SK-N-SH treated with all-trans-retinoic acid at 6 μM for 48 hours (cell line): ENCODE measurements at regions not wholly inside any gene's neighbourhood (a gene's known extent, or its start where the extent isn't known, plus 50 kb on each side); places are given as distances from the start of the nearest gene placed in this dataset.

Experiments used
- ATAC-seq: fragments of 200-7000 bp; cut with Tn5 transposase; 3 replicates; pipeline ENCODE4 v1.9.1; 2020; ENCODE audit warnings: mild to moderate bottlenecking, moderate library complexity
- BACH2 ChIP-seq: fragments of 250-450 bp; sonication (Bioruptor Pico); IDR thresholded peaks from 2 replicates; pipeline ENCODE4 v1.9.0; 2021; ENCODE audit warnings: mild to moderate bottlenecking, borderline replicate concordance
- CSDC2 ChIP-seq: fragments of 250-450 bp; sonication (Bioruptor Pico); IDR thresholded peaks from 2 replicates; pipeline ENCODE4 v1.5.0; 2020; ENCODE audit warnings: mild to moderate bottlenecking, moderate library complexity
- ESRRG ChIP-seq: fragments of 250-450 bp; sonication (Bioruptor Pico); IDR thresholded peaks from 2 replicates; pipeline ENCODE4 v1.6.1; 2021; ENCODE audit warnings: mild to moderate bottlenecking
- GLIS3 ChIP-seq: fragments of 250-450 bp; sonication (Bioruptor Pico); IDR thresholded peaks from 2 replicates; pipeline ENCODE4 v1.5.0; 2020; ENCODE audit warnings: mild to moderate bottlenecking, moderate library complexity
- ISL1 ChIP-seq: fragments of 250-450 bp; sonication (Bioruptor Pico); IDR thresholded peaks from 2 replicates; pipeline ENCODE4 v2.1.2; 2022; ENCODE audit warnings: mild to moderate bottlenecking, moderate library complexity
- OSR1 ChIP-seq: fragments of 250-450 bp; sonication (Bioruptor Pico); IDR thresholded peaks from 2 replicates; pipeline ENCODE4 v1.8.0; 2022; ENCODE audit warnings: moderate library complexity, mild to moderate bottlenecking, inconsistent platforms
- PPARA ChIP-seq: fragments of 250-450 bp; sonication (Bioruptor Pico); IDR thresholded peaks from 2 replicates; pipeline ENCODE4 v1.5.0; 2020; ENCODE audit warnings: mild to moderate bottlenecking, borderline replicate concordance
- RARB ChIP-seq: fragments of 250-450 bp; sonication (Bioruptor Pico); IDR thresholded peaks from 2 replicates; pipeline ENCODE4 v1.8.0; 2021; ENCODE audit warnings: mild to moderate bottlenecking, moderate library complexity
- SNAI2 ChIP-seq: fragments of 250-450 bp; sonication (Bioruptor Pico); IDR thresholded peaks from 2 replicates; pipeline ENCODE4 v1.5.0; 2020; ENCODE audit warnings: mild to moderate bottlenecking, moderate library complexity
- TCF4 ChIP-seq: fragments of 250-450 bp; sonication (Bioruptor Pico); IDR thresholded peaks from 2 replicates; pipeline ENCODE4 v1.8.0; 2021; ENCODE audit warnings: mild to moderate bottlenecking, moderate library complexity, borderline replicate concordance
- TOX ChIP-seq: fragments of 250-450 bp; sonication (Bioruptor Pico); IDR thresholded peaks from 2 replicates; pipeline ENCODE4 v1.8.0; 2021; ENCODE audit warnings: mild to moderate bottlenecking, moderate library complexity, borderline replicate concordance
- ZC3H10 ChIP-seq: fragments of 250-450 bp; sonication (Bioruptor Pico); IDR thresholded peaks from 2 replicates; pipeline ENCODE4 v1.5.1; 2021; ENCODE audit warnings: mild to moderate bottlenecking, moderate library complexity
- ZFP3 ChIP-seq: fragments of 250-450 bp; sonication (Bioruptor Pico); IDR thresholded peaks from 2 replicates; pipeline ENCODE4 v1.5.0; 2020; ENCODE audit warnings: mild to moderate bottlenecking, moderate library complexity
- ZFP30 ChIP-seq: fragments of 450-650 bp; formaldehyde crosslinking; IDR thresholded peaks from 2 replicates; pipeline ENCODE4 v1.5.0; 2022; ENCODE audit warnings: mild to moderate bottlenecking, moderate library complexity
- ZNF565 ChIP-seq: fragments of 450-650 bp; formaldehyde crosslinking; conservative IDR thresholded peaks from 2 replicates; pipeline ENCODE4 v1.5.0; 2020; ENCODE audit warnings: low read depth, mild to moderate bottlenecking, moderate library complexity
- ZNF70 ChIP-seq: fragments of 450-650 bp; formaldehyde crosslinking; IDR thresholded peaks from 2 replicates; pipeline ENCODE4 v1.5.0; 2020; ENCODE audit warnings: mild to moderate bottlenecking, moderate library complexity
- ZNF8 ChIP-seq: fragments of 450-650 bp; formaldehyde crosslinking; IDR thresholded peaks from 2 replicates; pipeline ENCODE4 v1.5.0; 2020; ENCODE audit warnings: mild to moderate bottlenecking, moderate library complexity
- TF ChIP-seq, protein P1 (sequence below): fragments of 250-450 bp; sonication (Bioruptor Pico); IDR thresholded peaks from 2 replicates; pipeline ENCODE4 v1.5.1; 2021; ENCODE audit warnings: mild to moderate bottlenecking, moderate library complexity
- TF ChIP-seq, protein P2 (sequence below): fragments of 250-450 bp; sonication (Bioruptor Pico); IDR thresholded peaks from 2 replicates; pipeline ENCODE4 v1.5.1; 2020; ENCODE audit warnings: low read depth, mild to moderate bottlenecking, moderate library complexity
- TF ChIP-seq, protein P3 (sequence below): fragments of 250-450 bp; sonication (Bioruptor Pico); IDR thresholded peaks from 2 replicates; pipeline ENCODE4 v1.8.0; 2021; ENCODE audit warnings: low read depth, mild to moderate bottlenecking, moderate library complexity, borderline replicate concordance
- TF ChIP-seq, protein P4 (sequence below): fragments of 250-450 bp; sonication (Bioruptor Pico); IDR thresholded peaks from 2 replicates; pipeline ENCODE4 v1.8.0; 2020; ENCODE audit warnings: mild to moderate bottlenecking, moderate library complexity, borderline replicate concordance

DNA sequence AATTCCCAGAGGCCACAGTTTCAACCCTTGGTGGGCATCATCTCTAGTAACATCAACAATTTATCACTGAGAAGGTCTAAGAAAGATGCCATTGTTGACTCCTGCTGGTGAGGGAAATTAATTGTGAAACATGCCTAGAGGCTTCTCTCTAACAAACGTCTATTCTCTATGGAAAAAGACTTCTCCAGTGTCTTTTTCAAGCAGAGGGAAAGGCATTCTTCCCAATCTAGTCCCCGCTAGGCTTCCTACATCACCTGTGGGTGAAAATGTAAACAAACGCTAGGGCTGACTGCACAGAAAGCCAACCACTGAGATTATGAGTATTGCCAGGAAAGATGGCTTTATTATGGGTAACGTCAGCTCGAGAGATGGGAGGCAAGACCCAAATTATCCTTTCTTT, 677.4 kb downstream of the NCAM2 start:
- ATAC-seq, result no peak

DNA sequence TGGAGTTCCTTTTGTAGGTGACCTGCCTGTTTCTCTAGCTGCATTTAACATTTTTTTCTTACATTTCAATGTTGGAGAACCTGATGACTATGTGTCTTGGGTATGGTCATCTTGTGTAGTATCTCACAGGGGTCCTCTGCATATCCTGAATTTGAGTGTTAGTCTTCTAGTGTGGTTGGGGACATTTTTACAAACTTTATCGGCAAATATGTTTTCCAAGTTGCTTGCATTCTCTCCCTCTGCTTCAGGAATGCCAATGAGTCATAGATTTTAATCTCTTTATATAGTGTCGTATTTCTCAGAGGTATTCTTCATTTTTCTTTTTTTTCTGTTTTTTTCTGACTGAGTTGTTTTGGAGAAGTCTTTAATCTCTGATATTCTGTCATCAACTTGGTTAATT, 684.0 kb downstream of the NCAM2 start:
- ATAC-seq, result peak; percentile 92
- no peak for TF ChIP-seq PPARA (CRISPR knock-in tag)
- no peak for TF ChIP-seq TOX
- TF ChIP-seq ZNF70 (CRISPR knock-in tag), result no peak
- TF ChIP-seq GLIS3 (CRISPR knock-in tag), result no peak
- TF ChIP-seq, protein P1, sequence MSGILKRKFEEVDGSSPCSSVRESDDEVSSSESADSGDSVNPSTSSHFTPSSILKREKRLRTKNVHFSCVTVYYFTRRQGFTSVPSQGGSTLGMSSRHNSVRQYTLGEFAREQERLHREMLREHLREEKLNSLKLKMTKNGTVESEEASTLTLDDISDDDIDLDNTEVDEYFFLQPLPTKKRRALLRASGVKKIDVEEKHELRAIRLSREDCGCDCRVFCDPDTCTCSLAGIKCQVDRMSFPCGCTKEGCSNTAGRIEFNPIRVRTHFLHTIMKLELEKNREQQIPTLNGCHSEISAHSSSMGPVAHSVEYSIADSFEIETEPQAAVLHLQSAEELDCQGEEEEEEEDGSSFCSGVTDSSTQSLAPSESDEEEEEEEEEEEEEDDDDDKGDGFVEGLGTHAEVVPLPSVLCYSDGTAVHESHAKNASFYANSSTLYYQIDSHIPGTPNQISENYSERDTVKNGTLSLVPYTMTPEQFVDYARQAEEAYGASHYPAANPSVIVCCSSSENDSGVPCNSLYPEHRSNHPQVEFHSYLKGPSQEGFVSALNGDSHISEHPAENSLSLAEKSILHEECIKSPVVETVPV (CRISPR knock-in tag), result no peak
- no peak for TF ChIP-seq ISL1
- TF ChIP-seq ZC3H10, result no peak
- no peak for TF ChIP-seq ESRRG (CRISPR knock-in tag)
- TF ChIP-seq CSDC2 (CRISPR knock-in tag), result no peak
- TF ChIP-seq, protein P2, sequence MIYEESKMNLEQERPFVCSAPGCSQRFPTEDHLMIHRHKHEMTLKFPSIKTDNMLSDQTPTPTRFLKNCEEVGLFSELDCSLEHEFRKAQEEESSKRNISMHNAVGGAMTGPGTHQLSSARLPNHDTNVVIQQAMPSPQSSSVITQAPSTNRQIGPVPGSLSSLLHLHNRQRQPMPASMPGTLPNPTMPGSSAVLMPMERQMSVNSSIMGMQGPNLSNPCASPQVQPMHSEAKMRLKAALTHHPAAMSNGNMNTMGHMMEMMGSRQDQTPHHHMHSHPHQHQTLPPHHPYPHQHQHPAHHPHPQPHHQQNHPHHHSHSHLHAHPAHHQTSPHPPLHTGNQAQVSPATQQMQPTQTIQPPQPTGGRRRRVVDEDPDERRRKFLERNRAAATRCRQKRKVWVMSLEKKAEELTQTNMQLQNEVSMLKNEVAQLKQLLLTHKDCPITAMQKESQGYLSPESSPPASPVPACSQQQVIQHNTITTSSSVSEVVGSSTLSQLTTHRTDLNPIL (CRISPR knock-in tag), result no peak
- TF ChIP-seq TCF4 (CRISPR knock-in tag), result no peak
- no peak for TF ChIP-seq ZNF8 (CRISPR knock-in tag)
- no peak for TF ChIP-seq SNAI2 (CRISPR knock-in tag)
- no peak for TF ChIP-seq RARB

More for the DNA sequence above, 677.4 kb downstream of the NCAM2 start:
- TF ChIP-seq ZFP30 (CRISPR knock-in tag), result no peak
- no peak for TF ChIP-seq ESRRG (CRISPR knock-in tag)
- no peak for TF ChIP-seq BACH2 (CRISPR knock-in tag)
- TF ChIP-seq TOX, result no peak
- no peak for TF ChIP-seq SNAI2 (CRISPR knock-in tag)
- no peak for TF ChIP-seq ZC3H10
- TF ChIP-seq PPARA (CRISPR knock-in tag), result no peak
- no peak for TF ChIP-seq ZNF565 (CRISPR knock-in tag)
- no peak for TF ChIP-seq RARB
- TF ChIP-seq GLIS3 (CRISPR knock-in tag), result no peak

DNA sequence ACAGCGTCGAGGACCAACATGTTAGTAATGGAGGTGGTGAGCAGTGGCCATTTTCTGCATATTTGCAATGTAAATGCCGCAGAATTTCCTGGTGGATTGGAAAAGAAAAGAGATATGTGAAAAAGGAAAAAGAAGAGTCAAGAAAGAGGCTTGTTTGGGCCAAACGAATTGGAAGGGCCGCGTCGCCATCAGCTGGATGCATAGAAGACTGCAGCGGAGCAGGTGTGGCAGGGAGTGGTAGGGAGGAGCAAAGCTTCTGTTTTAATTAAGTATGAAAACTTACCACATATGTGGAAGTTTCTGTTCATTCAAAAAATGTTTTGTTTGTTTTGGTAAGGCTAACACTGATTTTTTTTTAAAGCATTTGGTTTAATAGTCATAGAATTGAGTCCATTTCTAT, 690.7 kb downstream of the NCAM2 start:
- peak; percentile 78; the same call in 2 of the 3 replicates for ATAC-seq

More for the DNA sequence above, 690.7 kb downstream of the NCAM2 start:
- TF ChIP-seq ZNF565 (CRISPR knock-in tag), result no peak
- no peak for TF ChIP-seq ZFP3 (CRISPR knock-in tag)
- TF ChIP-seq, protein P2 (CRISPR knock-in tag), result no peak
- no peak for TF ChIP-seq GLIS3 (CRISPR knock-in tag)
- TF ChIP-seq ESRRG (CRISPR knock-in tag), result no peak
- TF ChIP-seq ZNF8 (CRISPR knock-in tag), result no peak
- TF ChIP-seq RARB, result no peak
- TF ChIP-seq OSR1 (CRISPR knock-in tag), result no peak
- no peak for TF ChIP-seq TOX
- no peak for TF ChIP-seq BACH2 (CRISPR knock-in tag)
- no peak for TF ChIP-seq ZFP30 (CRISPR knock-in tag)
- TF ChIP-seq SNAI2 (CRISPR knock-in tag), result no peak
- TF ChIP-seq ZNF70 (CRISPR knock-in tag), result no peak
- TF ChIP-seq, protein P3, sequence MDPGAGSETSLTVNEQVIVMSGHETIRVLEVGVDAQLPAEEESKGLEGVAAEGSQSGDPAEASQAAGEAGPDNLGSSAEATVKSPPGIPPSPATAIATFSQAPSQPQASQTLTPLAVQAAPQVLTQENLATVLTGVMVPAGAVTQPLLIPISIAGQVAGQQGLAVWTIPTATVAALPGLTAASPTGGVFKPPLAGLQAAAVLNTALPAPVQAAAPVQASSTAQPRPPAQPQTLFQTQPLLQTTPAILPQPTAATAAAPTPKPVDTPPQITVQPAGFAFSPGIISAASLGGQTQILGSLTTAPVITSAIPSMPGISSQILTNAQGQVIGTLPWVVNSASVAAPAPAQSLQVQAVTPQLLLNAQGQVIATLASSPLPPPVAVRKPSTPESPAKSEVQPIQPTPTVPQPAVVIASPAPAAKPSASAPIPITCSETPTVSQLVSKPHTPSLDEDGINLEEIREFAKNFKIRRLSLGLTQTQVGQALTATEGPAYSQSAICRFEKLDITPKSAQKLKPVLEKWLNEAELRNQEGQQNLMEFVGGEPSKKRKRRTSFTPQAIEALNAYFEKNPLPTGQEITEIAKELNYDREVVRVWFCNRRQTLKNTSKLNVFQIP (CRISPR knock-in tag), result no peak
- TF ChIP-seq CSDC2 (CRISPR knock-in tag), result no peak
- TF ChIP-seq, protein P4, sequence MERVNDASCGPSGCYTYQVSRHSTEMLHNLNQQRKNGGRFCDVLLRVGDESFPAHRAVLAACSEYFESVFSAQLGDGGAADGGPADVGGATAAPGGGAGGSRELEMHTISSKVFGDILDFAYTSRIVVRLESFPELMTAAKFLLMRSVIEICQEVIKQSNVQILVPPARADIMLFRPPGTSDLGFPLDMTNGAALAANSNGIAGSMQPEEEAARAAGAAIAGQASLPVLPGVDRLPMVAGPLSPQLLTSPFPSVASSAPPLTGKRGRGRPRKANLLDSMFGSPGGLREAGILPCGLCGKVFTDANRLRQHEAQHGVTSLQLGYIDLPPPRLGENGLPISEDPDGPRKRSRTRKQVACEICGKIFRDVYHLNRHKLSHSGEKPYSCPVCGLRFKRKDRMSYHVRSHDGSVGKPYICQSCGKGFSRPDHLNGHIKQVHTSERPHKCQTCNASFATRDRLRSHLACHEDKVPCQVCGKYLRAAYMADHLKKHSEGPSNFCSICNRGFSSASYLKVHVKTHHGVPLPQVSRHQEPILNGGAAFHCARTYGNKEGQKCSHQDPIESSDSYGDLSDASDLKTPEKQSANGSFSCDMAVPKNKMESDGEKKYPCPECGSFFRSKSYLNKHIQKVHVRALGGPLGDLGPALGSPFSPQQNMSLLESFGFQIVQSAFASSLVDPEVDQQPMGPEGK, result no peak
